ENCODE measurements at regions not wholly inside any gene's neighbourhood (a gene's known extent, or its start where the extent isn't known, plus 50 kb on each side); places are given as distances from the start of the nearest gene placed in this dataset.

GRCh38 chr12:28877854-28878253 is 271.2 kb upstream of the FAR2 start:
- no peaks in the 10 kb centered on the region for H3K27me3 ChIP-seq (replicated peaks; ENCODE audit: insufficient read depth)
- 93% methylated on average over 1 of the region's 1 CpG for WGBS
- no peaks in the 10 kb centered on the region for H3K36me3 ChIP-seq
- TF ChIP-seq POLR2A (IDR thresholded peaks at IDR 0.05), result no peak
- TF ChIP-seq POLR2AphosphoS5 (IDR thresholded peaks at IDR 0.05), result no peak
- no peak for TF ChIP-seq CTCF (IDR thresholded peaks at IDR 0.05)
- intact Hi-C loops (cut with DNase I), result no loop called here
- H3K9me3 ChIP-seq, result no peaks in the 10 kb centered on the region
- no peak for DNase-seq (ENCODE audit: low spot score)
- no peaks in the 10 kb centered on the region for H3K4me1 ChIP-seq (replicated peaks)
- no peak overlapping the region for H3K4me3 ChIP-seq
- H3K27ac ChIP-seq, result no peak overlapping the region

GRCh38 chr12:28878629-28879028 is 270.4 kb upstream of the FAR2 start:
- WGBS, result 82% methylated on average over 2 of the region's 2 CpGs
- no peak overlapping the region for H3K4me3 ChIP-seq
- no peak for DNase-seq (ENCODE audit: low spot score)
- H3K27me3 ChIP-seq (replicated peaks; ENCODE audit: insufficient read depth), result no peaks in the 10 kb centered on the region
- TF ChIP-seq CTCF (IDR thresholded peaks at IDR 0.05), result no peak
- no peak for TF ChIP-seq POLR2AphosphoS5 (IDR thresholded peaks at IDR 0.05)
- no peak for TF ChIP-seq POLR2A (IDR thresholded peaks at IDR 0.05)
- H3K36me3 ChIP-seq, result no peaks in the 10 kb centered on the region
- H3K4me1 ChIP-seq (replicated peaks), result no peaks in the 10 kb centered on the region
- H3K9me3 ChIP-seq, result no peaks in the 10 kb centered on the region
- H3K27ac ChIP-seq, result no peak overlapping the region
- intact Hi-C loops (cut with DNase I), result no loop called here

- Histone ChIP-seq H3K36me3 (no peaks in the 10 kb centered on the region), H3K9me3 (no peaks in the 10 kb centered on the region), H3K27me3 (replicated peaks; ENCODE audit: insufficient read depth) (no peaks in the 10 kb centered on the region), H3K4me3 (no peak overlapping the region), H3K4me1 (replicated peaks) (no peaks in the 10 kb centered on the region), H3K27ac (no peak overlapping the region)
- 89% methylated on average over 2 of the region's 2 CpGs for WGBS
- TF ChIP-seq POLR2A (IDR thresholded peaks at IDR 0.05) (no peak), POLR2AphosphoS5 (IDR thresholded peaks at IDR 0.05) (no peak), CTCF (IDR thresholded peaks at IDR 0.05) (no peak)
- intact Hi-C loops (cut with DNase I), result no loop called here
- no peak for DNase-seq (ENCODE audit: low spot score)
Measured at GRCh38 chr12:28879379-28879778, 269.7 kb upstream of the FAR2 start.

GRCh38 chr12:28882444-28882843 is 266.6 kb upstream of the FAR2 start:
- no peak for TF ChIP-seq POLR2A (IDR thresholded peaks at IDR 0.05)
- no peak for TF ChIP-seq POLR2AphosphoS5 (IDR thresholded peaks at IDR 0.05)
- no peak for TF ChIP-seq CTCF (IDR thresholded peaks at IDR 0.05)
- no peaks in the 10 kb centered on the region for H3K36me3 ChIP-seq
- intact Hi-C loops (cut with DNase I), result loop anchor here (10.0 kb wide), 1 partner anchor 112 kb away; no protein-coding TSS in a partner anchor
- H3K27me3 ChIP-seq (replicated peaks; ENCODE audit: insufficient read depth), result no peaks in the 10 kb centered on the region
- H3K4me1 ChIP-seq (replicated peaks), result no peaks in the 10 kb centered on the region
- H3K4me3 ChIP-seq, result no peak overlapping the region
- DNase-seq (ENCODE audit: low spot score), result no peak
- no peaks in the 10 kb centered on the region for H3K9me3 ChIP-seq
- no peak overlapping the region for H3K27ac ChIP-seq
- WGBS, result 84% methylated on average over 2 of the region's 2 CpGs

- no peak for DNase-seq (ENCODE audit: low spot score)
- 51% methylated on average over 2 of the region's 2 CpGs for WGBS
- no peaks in the 10 kb centered on the region for H3K9me3 ChIP-seq
- H3K27me3 ChIP-seq (replicated peaks; ENCODE audit: insufficient read depth), result no peaks in the 10 kb centered on the region
- no peak overlapping the region for H3K27ac ChIP-seq
- H3K4me3 ChIP-seq, result no peak overlapping the region
- no peaks in the 10 kb centered on the region for H3K36me3 ChIP-seq
- intact Hi-C loops (cut with DNase I), result loop anchor here (10.0 kb wide), 1 partner anchor 111 kb away; no protein-coding TSS in a partner anchor
- TF ChIP-seq CTCF (IDR thresholded peaks at IDR 0.05), result no peak
- no peak for TF ChIP-seq POLR2AphosphoS5 (IDR thresholded peaks at IDR 0.05)
- TF ChIP-seq POLR2A (IDR thresholded peaks at IDR 0.05), result no peak
- no peaks in the 10 kb centered on the region for H3K4me1 ChIP-seq (replicated peaks)
Measured at GRCh38 chr12:28883406-28883997, 265.6 kb upstream of the FAR2 start.

Data from prostate gland (tissue), 2 donors.